Brain microvascular endothelial cell (primary cell): ENCODE measurements at regions not wholly inside any gene's neighbourhood (a gene's known extent, or its start where the extent isn't known, plus 50 kb on each side); places are given as distances from the start of the nearest gene placed in this dataset.

Experiments used
- DNase-seq: peaks from one replicate; pipeline ENCODE4 v3.0.0-alpha.2; 2020
- H3K27ac ChIP-seq: fragments of 250-450 bp; sonication (Bioruptor Pico); 2 replicates; pipeline ENCODE4 v1.5.1; 2020; ENCODE audit warnings: mild to moderate bottlenecking, moderate library complexity
- H3K27me3 ChIP-seq: fragments of 250-450 bp; sonication (Bioruptor Pico); replicated peaks from 2 replicates; pipeline ENCODE4 v1.5.1; 2020; ENCODE audit warnings: mild to moderate bottlenecking
- H3K36me3 ChIP-seq: fragments of 250-450 bp; sonication (Bioruptor Pico); replicated peaks from 2 replicates; pipeline ENCODE4 v1.5.1; 2020; ENCODE audit warnings: mild to moderate bottlenecking
- H3K4me3 ChIP-seq: 2 replicates; pipeline ENCODE4 v1.5.1; 2011; ENCODE audit warnings: low read depth, mild to moderate bottlenecking, control low read depth, low read length, moderate library complexity
- in situ Hi-C: cut with HindIII; loops from 2 replicates; pipeline ENCODE4 v1.10.0; 2017; ENCODE audit warnings: low sequenced_read_pairs, low pct_ligation_motif_present
- TF ChIP-seq, protein P1 (sequence below): IDR thresholded peaks from 2 replicates; pipeline ENCODE4 v1.5.1; 2011; ENCODE audit warnings: low read depth, mild to moderate bottlenecking, moderate library complexity, low read length, control low read depth, inconsistent platforms; ENCODE audit errors: missing control alignments

DNA sequence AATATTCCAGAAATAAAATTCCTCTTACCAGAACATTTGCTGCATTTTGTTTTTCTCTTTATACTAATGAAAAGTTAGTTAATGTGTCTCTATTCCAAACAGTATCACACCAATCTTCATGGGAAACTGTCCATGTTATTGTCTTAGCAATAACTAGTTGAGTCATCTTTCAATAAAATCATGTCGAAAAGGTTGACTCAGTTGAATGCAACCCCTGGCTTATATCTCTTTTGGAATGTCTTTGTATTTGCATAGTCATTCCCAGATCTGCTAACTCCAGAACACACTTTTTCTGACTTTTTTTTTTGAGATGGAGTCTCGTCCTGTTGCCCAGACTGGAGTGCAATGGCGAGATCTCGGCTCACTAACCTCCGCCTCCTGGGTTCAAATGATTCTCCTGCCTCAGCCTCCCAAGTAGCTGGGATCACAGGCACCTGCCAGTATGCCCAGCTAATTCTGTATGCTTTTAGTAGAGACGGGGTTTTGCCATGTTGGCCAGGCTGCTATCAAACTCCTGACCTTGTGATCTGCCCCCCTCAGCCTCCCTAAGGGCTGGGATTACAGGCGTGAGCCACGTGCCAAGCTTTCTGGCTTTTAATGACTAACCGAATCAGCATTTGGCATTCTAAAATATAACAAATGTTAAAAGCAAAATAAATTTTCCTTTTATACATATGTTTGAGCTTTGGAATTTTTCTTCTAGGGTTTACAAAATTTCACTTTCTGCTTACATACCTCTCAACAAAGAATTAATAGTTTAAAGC is 133.2 kb upstream of the GULP1 start:
- Histone ChIP-seq H3K4me3 (no peak overlapping the region), H3K27ac (no peak overlapping the region), H3K36me3 (no peaks in the 10 kb centered on the region), H3K27me3 (no peaks in the 10 kb centered on the region)
- in situ Hi-C loops, result no loop called here
- TF ChIP-seq, protein P1, sequence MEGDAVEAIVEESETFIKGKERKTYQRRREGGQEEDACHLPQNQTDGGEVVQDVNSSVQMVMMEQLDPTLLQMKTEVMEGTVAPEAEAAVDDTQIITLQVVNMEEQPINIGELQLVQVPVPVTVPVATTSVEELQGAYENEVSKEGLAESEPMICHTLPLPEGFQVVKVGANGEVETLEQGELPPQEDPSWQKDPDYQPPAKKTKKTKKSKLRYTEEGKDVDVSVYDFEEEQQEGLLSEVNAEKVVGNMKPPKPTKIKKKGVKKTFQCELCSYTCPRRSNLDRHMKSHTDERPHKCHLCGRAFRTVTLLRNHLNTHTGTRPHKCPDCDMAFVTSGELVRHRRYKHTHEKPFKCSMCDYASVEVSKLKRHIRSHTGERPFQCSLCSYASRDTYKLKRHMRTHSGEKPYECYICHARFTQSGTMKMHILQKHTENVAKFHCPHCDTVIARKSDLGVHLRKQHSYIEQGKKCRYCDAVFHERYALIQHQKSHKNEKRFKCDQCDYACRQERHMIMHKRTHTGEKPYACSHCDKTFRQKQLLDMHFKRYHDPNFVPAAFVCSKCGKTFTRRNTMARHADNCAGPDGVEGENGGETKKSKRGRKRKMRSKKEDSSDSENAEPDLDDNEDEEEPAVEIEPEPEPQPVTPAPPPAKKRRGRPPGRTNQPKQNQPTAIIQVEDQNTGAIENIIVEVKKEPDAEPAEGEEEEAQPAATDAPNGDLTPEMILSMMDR, result no peak
- DNase-seq, result peak; percentile 16

DNA sequence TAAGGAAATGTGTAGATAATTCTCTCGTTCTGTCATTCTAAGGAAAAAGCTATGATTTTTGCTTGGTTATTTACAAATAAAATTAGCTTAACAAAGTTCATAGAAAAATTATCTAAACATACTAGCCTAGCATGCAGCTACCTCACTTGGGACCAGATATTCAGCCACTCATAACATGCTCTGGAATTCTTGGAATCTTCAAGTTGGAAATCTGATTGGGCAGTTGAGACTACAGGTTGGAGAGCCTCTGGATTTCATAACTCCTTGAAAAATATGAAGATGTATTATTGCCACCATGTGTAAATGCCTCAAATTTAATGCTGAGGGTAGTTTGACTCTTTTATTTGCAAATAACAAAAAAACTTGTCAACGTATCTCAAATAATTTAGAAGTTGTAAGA is 132.2 kb upstream of the GULP1 start:
- Histone ChIP-seq H3K27ac (no peak overlapping the region), H3K36me3 (no peaks in the 10 kb centered on the region), H3K4me3 (no peak overlapping the region), H3K27me3 (no peaks in the 10 kb centered on the region)
- TF ChIP-seq, protein P1, result no peak
- in situ Hi-C loops, result no loop called here
- DNase-seq, result no peak

DNA sequence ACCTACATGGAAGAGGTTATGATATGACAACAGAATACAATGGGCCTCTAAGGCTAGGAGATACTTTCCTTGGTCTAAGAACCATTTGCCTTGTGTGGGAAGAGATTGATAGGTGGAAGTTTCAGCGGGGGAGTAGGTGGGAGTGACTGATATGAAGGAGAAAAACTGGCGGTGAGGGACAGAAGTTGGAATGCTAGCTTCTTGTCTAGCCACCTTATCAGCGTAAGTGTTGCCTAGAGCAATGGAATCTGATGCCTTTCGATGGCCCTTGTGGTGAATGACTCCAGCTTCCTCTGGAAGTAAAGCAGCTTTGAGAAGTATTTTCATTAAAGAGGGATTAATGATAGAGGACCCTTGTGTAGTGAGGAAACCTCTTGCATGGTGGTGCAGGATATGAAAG is 121.3 kb upstream of the GULP1 start:
- in situ Hi-C loops, result no loop called here
- TF ChIP-seq, protein P1, result no peak
- Histone ChIP-seq H3K4me3 (no peak overlapping the region), H3K36me3 (no peaks in the 10 kb centered on the region), H3K27me3 (no peaks in the 10 kb centered on the region), H3K27ac (no peak overlapping the region)
- DNase-seq, result no peak

DNA sequence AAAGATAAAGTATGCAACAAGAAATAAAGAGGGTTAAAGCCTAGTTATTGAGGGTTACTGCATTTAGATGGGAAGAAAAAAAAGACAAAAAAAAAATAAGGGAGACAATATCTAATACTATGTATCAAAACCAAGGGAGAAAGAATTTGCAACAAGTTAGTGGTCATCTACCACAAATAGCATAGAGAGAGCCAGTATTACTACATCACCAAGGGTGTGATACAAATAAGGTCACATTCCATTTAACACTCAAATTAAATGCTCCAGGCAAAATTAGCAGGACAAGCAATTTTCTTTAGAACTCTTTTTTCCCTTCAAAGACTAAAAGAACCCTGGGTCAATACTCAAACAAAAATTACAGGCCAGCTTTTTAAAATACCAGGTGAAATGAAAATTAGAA is 115.1 kb upstream of the GULP1 start:
- Histone ChIP-seq H3K36me3 (no peaks in the 10 kb centered on the region), H3K27me3 (no peaks in the 10 kb centered on the region), H3K4me3 (no peak overlapping the region), H3K27ac (no peak overlapping the region)
- in situ Hi-C loops, result no loop called here
- DNase-seq, result no peak
- TF ChIP-seq, protein P1, result no peak

GRCh38 chr2:188181067-188181838 is 110.4 kb upstream of the GULP1 start:
- Histone ChIP-seq H3K27me3 (no peaks in the 10 kb centered on the region), H3K27ac (no peak overlapping the region), H3K36me3 (no peaks in the 10 kb centered on the region), H3K4me3 (no peak overlapping the region)
- in situ Hi-C loops, result no loop called here
- TF ChIP-seq, protein P1, result no peak
- DNase-seq, result no peak
